Body of pancreas (tissue), 4 donors: ENCODE measurements at regions not wholly inside any gene's neighbourhood (a gene's known extent, or its start where the extent isn't known, plus 50 kb on each side); places are given as distances from the start of the nearest gene placed in this dataset.

ENCODE experiments used
- CTCF ChIP-seq, 7 experiments: fragments of 450-650 bp in 4 of 7; fragments of 200-600 bp in 3 of 7; sonication (generic) in 3 of 7; IDR thresholded peaks; one replicate each; pipeline ENCODE4 v1.5.1; 2016 to 2019; ENCODE audit warnings: antibody characterized with exemption in 7 of 7
- POLR2A ChIP-seq, 3 donors: fragments of 450-650 bp; IDR thresholded peaks; one replicate each; pipeline ENCODE4 v1.6.1; 2016; ENCODE audit warnings: antibody characterized with exemption in 3 of 3, mild to moderate bottlenecking in 2 of 3

DNA sequence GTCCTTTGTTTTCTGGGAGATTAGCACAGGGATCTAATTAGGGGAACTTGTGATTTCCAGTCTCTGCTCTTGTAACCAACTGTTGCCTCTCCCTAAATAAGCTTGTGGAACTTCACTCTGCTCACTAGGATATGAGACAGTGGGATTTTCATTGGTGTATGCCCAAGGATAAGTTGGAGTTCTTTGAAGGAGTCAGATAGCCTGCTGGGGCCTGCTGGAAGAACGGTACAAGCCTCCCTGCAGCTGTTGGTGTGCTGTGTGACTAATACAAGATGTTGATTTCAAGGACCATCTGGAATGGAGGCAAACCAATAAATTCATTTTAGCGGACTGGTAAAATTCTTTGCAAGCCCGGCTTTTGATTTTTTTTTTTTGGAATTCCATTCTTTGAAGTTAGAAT, 167.0 kb downstream of the AASDH start:
- TF ChIP-seq CTCF (IDR thresholded peaks at IDR 0.05) (no peak), POLR2A (IDR thresholded peaks at IDR 0.05) (no peak)
